Cardiac muscle cell (in vitro differentiated cells and primary cell): ENCODE measurements at regions not wholly inside any gene's neighbourhood (a gene's known extent, or its start where the extent isn't known, plus 50 kb on each side); places are given as distances from the start of the nearest gene placed in this dataset.
"Not testable (repeated sequence)": the region's sequence is repeated elsewhere in the genome, so short reads cannot be mapped to it uniquely, and the experiment has no call there.

Source experiments
- DNase-seq, 2 donors: peaks; one replicate each; pipeline versions ENCODE4 v3.0.0 to v3.0.0-alpha.2; 2010 to 2017; ENCODE audit warnings: low read depth in 1 of 2, low spot score in 1 of 2
- H3K27ac ChIP-seq: fragments of 200-600 bp; sonication (generic); 2 replicates; pipeline ENCODE4 v1.5.1; 2016
- H3K27me3 ChIP-seq: fragments of 200-600 bp; sonication (generic); 2 replicates; pipeline ENCODE4 v1.6.0; 2016; ENCODE audit warnings: control low read depth
- H3K36me3 ChIP-seq: fragments of 200-600 bp; sonication (generic); 2 replicates; pipeline ENCODE4 v1.5.1; 2016; ENCODE audit warnings: control low read depth
- H3K4me1 ChIP-seq: fragments of 200-600 bp; sonication (generic); 2 replicates; pipeline ENCODE4 v1.8.1; 2017; ENCODE audit warnings: low read depth, mild to moderate bottlenecking, mixed run types
- H3K4me3 ChIP-seq: fragments of 200-600 bp; sonication (generic); 2 replicates; pipeline ENCODE4 v1.5.1; 2016; ENCODE audit warnings: mild to moderate bottlenecking
- H3K9me3 ChIP-seq: fragments of 200-600 bp; sonication (generic); 2 replicates; pipeline ENCODE4 v1.5.1; 2017; ENCODE audit warnings: low read depth, mild to moderate bottlenecking, control low read depth
- TF ChIP-seq, protein P1 (sequence below): IDR thresholded peaks from 2 replicates; pipeline ENCODE4 v1.5.1; 2012; ENCODE audit warnings: low read depth, mild to moderate bottlenecking, low read length

DNA sequence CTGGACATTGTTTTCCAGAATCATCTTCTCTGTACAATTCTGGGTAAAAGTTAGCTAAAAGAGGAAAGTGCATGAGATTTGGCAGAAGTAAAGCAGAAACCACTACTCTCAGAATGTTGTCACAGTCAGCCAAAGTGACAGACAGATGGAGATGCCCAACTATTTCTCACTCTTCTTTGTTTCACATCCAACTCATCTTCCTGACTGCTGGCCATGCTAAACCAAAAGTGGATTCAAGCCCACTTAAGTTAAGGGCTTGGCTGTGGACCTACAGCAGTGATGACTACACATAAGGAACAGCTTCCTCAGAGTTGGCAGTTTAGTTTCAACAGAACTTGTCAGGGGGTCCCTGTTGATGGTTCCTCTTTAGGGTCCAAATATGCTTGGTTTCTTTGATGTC, 730.2 kb downstream of the LRRIQ3 start:
- TF ChIP-seq, protein P1, sequence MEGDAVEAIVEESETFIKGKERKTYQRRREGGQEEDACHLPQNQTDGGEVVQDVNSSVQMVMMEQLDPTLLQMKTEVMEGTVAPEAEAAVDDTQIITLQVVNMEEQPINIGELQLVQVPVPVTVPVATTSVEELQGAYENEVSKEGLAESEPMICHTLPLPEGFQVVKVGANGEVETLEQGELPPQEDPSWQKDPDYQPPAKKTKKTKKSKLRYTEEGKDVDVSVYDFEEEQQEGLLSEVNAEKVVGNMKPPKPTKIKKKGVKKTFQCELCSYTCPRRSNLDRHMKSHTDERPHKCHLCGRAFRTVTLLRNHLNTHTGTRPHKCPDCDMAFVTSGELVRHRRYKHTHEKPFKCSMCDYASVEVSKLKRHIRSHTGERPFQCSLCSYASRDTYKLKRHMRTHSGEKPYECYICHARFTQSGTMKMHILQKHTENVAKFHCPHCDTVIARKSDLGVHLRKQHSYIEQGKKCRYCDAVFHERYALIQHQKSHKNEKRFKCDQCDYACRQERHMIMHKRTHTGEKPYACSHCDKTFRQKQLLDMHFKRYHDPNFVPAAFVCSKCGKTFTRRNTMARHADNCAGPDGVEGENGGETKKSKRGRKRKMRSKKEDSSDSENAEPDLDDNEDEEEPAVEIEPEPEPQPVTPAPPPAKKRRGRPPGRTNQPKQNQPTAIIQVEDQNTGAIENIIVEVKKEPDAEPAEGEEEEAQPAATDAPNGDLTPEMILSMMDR = no peak
- Histone ChIP-seq H3K9me3 (no peaks in the 10 kb centered on the region), H3K27me3 (no peaks in the 10 kb centered on the region), H3K27ac (no peak overlapping the region), H3K4me1 (no peaks in the 10 kb centered on the region), H3K4me3 (no peak overlapping the region), H3K36me3 (no peaks in the 10 kb centered on the region)
- DNase-seq = no peak

DNA sequence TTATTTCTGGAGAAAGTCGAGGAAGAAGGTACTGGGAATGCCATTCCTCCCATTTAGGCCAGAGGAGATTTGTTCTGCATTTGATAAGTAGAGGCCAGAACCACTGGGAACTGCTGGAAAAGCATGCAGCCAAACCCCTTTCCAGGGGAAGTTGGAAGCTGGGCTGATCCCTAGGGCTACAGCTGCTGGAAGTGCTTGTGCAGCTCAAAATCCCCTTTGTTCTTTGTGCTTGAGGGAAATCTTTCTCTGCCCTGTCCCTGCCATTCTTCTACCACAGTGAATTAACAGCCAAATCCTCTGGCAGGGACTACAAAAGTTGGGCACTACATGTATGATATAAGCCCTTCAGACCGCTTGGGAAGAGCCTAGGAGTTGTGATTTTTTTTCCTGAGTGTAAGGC, 734.1 kb downstream of the LRRIQ3 start:
- no peaks in the 10 kb centered on the region for H3K4me1 ChIP-seq
- H3K36me3 ChIP-seq = no peaks in the 10 kb centered on the region
- H3K9me3 ChIP-seq = no peaks in the 10 kb centered on the region
- H3K27me3 ChIP-seq = no peaks in the 10 kb centered on the region
- TF ChIP-seq, protein P1 = no peak
- no peak overlapping the region for H3K4me3 ChIP-seq
- no peak for DNase-seq
- H3K27ac ChIP-seq = no peak overlapping the region

DNA sequence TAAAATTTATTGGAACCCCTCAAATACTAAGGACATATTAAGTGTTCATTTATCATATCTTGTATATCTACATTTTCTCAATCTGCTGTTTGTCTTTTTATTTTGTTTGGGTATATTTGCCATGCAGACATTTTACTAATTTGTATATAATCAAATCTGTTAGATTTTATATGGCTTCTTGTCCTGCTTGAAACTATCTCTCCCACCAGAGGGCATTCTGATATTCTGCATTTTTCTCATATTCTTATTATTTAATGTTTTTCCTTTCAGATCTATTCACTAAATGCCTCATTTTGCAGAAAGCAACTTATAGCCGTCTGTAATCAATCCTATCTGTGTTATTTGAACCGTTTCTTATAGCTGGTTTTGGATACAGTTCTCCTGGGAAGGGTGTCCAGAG, 745.5 kb downstream of the LRRIQ3 start:
- TF ChIP-seq, protein P1 = no peak
- Histone ChIP-seq H3K9me3 (no peaks in the 10 kb centered on the region), H3K4me1 (no peaks in the 10 kb centered on the region), H3K36me3 (no peaks in the 10 kb centered on the region), H3K27ac (no peak overlapping the region), H3K4me3 (no peak overlapping the region), H3K27me3 (no peaks in the 10 kb centered on the region)
- no peak for DNase-seq

DNA sequence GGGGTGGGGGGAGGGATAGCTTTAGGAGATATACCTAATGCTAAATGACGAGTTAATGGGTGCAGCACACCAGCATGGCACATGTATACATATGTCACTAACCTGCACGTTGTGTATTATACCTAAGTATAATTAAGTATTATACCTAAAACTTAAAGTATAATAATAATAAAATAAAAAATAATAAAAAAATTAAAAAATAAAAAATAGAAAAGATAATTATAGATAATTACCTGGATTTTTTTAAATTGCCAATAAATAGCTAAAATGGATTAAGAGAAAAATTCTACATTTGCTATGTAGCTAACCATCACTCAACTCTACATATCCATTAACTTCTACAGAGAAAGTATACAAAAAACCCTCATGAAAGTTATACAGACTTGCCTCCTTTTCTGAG, 747.3 kb downstream of the LRRIQ3 start:
- H3K27me3 ChIP-seq, H3K9me3 ChIP-seq, DNase-seq, H3K27ac ChIP-seq, H3K36me3 ChIP-seq, H3K4me3 ChIP-seq, H3K4me1 ChIP-seq: not testable (repeated sequence)

DNA sequence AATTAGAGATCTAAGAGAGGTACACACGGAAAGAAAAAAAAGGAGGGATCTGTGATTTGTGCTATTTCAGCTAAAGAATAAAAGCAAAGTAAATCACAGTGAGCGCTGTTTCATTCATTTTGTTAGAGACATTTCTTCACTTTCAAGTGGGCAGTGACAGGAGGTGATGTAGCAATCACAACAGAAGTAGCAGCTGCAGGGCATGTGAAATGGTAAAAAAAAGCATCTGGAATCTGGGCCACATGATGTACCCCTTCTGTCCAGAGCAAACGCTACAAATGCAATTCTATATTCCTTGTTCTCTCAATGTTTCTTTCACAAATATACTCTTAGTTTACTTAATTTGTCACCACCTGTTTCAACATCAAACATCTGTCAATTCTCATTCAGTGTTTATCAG, 786.5 kb downstream of the LRRIQ3 start:
- no peaks in the 10 kb centered on the region for H3K36me3 ChIP-seq
- TF ChIP-seq, protein P1 = no peak
- H3K4me1 ChIP-seq = peaks cover 9% of the 10 kb centered on the region
- H3K27me3 ChIP-seq = no peaks in the 10 kb centered on the region
- no peaks in the 10 kb centered on the region for H3K9me3 ChIP-seq
- H3K27ac ChIP-seq = no peak overlapping the region
- DNase-seq = peak in 1 of 2 donors; percentile 32
- H3K4me3 ChIP-seq = no peak overlapping the region

DNA sequence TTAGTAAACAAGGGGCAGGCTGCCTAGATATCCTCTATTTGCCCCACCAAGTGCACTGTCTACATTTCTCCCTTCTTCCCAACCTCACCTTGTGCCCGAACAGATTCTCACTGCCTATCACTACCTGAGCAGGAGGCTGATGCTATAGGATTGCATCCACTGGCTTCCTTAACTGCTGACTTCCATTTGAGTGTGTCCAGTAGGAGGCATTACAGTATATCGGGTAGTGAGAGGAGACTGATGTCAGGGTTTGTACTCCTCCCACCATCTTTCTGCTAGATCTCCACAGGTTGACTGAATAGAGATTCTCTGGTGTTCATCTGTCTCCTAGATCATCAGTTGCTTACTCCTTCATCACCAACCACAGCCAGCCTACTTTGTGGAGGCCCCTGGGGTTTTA, 796.3 kb downstream of the LRRIQ3 start:
- no peak for DNase-seq
- no peaks in the 10 kb centered on the region for H3K9me3 ChIP-seq
- H3K36me3 ChIP-seq = no peaks in the 10 kb centered on the region
- TF ChIP-seq, protein P1 = no peak
- no peak overlapping the region for H3K4me3 ChIP-seq
- no peaks in the 10 kb centered on the region for H3K27me3 ChIP-seq
- no peak overlapping the region for H3K27ac ChIP-seq
- H3K4me1 ChIP-seq = no peaks in the 10 kb centered on the region
